ENCODE measurements at regions not wholly inside any gene's neighbourhood (a gene's known extent, or its start where the extent isn't known, plus 50 kb on each side); places are given as distances from the start of the nearest gene placed in this dataset.

DNA sequence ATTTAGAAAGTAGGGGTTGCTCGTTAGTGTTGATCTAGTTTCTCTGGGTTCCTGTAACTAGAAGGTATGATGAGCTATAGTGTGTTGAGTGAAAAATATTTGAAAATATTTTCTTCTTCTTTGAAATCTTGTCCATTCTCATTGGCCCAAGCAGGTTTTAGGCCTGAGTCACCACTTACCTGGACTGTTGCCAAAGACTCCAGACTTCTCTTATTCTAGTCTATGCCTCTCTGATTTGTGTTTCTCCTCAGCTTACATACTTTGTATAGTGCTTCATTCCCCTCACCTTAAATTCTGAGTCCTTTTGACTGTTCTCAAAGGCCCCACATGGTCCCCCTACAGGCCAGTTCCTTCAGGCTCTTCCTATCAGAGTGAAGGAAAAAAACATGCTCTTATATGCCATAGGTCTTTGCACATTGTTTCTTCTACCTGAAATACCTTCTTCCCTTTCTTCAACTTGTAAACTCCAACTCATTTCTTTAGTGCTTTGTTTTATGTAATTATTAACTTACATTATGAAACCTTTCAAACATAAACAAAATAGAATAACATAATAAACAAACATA, 258.2 kb downstream of the PPP1R2C start:
- DNase-seq (ENCODE audit: low spot score), result no peak

DNA sequence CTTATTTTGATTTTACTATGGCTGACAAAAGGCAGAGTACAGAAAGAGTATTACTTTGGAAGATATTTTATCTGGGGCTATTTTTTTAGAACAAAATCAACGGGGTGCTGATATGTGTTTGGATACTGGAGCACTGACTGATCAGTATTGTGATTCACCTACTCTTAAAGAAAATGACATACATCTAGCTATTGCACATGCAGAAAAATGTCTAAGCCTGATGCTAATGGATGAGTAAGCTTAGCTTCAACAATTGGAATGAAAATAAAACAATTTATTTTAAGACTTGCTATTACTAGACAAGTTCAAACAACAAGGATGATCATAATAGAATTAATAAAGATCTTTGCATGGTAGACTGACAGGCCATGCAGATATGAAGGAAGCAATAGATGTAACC, 262.0 kb downstream of the PPP1R2C start:
- no peak for DNase-seq (ENCODE audit: low spot score)

DNA sequence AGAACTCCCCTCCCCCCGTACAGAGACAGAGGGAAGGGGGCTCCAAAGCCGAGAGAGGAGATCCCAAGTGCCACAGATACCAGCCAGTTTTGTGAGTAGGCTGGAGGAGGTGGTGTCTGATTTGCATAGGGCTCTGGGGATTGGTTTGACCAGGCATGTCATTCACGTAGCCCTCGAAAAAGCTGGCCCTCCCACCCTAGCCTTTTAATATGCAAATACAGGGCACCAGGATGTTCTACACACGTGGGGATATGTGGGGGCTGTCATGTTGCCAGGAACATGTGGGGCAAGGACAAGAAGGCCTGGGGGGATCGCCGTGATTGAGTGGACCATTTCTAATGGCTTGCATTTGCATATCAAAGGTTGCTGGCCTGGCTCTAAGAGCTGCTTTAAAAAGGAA, 272.9 kb downstream of the PPP1R2C start:
- no peak for DNase-seq (ENCODE audit: low spot score)

DNA sequence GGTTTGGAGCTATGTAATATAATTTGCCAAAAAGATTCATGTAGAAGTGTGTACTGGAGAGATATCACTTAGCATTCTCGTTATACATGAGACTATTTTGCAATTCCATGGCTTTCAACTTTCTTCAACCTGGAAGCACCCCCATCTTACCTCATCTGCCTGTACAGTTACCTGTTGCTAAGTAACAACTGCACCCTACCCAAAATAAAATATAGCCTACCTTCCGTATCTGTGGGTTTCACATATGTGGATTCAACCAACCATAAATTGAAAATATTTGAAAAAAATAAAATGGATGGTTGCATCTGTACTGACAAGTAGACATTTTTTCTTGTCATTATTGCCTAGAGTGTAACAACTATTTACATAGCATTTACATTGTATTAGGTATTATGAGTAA, 278.3 kb downstream of the PPP1R2C start:
- no peak for DNase-seq (ENCODE audit: low spot score)

DNA sequence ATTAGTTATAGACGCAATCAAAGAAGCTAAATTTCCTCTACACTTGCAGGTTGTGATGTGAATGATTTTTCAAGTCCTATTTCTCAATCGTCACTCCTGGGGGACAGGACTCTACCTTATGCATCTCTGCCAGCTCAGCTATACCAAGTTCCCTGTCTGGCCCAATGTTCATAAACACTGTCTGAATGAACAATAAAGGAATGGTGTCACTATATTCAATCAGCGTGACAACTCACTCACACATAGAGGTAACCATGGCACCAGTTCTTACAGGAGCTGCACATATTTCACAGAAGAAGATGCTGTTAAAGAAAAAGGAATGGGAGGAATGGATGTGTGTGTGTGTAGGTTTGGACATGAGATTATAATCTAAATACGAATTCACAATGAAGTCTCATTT, 280.6 kb downstream of the PPP1R2C start:
- no peak for DNase-seq (ENCODE audit: low spot score)

DNA sequence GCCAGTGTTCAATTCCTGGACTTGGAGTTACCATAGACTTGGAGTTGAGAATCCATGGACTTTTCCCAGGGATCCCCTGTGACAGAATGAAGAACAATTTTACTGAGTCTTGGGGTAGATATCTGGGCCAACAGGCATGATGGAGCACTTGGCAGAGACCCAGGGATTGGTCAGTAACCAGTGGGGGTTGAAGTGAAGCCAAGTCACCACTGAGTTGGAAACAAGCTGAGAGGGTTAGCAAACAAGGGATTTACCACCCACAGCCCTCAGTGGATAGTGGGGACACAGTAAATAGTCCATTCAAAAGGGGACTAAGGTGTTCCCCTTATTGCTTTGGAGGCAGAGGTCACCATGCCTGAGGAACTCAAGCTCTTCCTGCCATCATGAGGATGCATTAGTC, 281.7 kb downstream of the PPP1R2C start:
- DNase-seq (ENCODE audit: low spot score), result no peak

DNA sequence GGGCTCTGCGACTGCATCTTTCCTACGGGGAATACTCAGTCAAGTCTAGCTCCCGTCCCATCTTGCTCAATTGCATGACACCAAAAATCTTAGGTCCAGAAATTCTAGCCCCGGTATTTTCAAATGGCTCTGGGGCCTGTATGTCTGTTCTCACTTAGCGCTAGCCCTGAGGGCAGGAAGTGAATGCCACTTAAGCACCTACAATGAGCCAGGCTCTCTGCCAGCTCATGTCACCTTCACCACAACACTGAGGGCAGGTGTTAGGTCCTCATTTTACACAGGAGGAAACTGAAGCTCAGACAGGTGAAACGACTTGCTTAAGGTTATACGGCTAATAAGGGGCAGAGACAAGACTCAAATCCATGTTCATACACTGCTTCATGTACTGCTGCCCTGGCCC, 282.8 kb downstream of the PPP1R2C start:
- DNase-seq (ENCODE audit: low spot score), result no peak

DNA sequence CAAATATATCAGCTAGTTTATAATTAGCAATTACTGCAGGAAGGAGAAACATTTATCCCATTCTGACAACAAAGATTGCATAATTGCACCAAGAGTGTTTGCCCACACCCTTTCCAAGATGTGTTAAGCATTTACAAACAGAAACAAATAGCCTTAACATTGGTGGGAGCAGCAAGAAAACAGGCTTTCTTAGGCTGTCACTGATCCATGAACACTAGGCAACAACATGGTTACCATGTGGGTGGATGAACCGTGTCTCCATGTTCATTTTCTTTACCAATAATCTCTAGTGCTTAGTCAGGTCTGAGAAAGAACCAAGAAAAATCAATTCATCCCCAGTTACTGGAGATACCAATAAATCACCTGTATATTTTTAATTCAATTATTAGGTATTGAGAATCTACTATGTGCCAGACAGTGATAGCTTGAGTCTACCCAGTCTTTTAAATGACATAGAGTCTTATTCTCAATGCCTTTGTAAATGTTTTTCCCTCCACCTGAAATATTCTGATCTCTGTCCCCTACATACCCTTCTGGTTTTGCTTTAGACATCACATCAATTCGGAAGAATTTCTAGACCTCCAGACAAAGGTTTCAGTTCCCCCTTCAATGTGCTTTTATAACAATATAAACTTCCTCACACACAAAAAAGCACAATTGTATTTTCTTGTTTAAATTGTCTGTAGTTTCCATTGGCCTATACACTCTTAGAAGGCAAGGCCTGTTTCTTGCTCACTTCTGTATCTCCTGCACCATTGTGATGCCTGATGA, 286.6 kb downstream of the PPP1R2C start:
- no peak for DNase-seq (ENCODE audit: low spot score)

DNA sequence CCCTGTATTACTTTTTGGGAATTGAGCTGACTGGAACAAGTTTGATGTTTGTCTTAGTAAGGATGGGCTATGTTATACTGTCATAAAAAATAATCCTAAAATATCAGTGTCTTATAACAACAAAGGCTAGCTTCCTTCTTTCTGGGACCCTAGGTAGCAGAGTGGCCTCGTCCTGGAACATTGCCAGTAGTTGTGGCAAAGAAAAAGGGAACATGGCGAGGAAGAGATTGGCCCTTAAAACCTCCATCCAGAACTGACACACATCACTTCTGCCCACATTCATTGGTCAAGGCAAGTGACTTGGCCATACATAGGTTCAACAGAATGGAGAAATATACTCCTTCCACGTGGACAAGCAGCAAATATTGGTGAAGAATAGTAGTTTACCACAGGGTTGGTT, 287.9 kb downstream of the PPP1R2C start:
- DNase-seq (ENCODE audit: low spot score), result no peak

DNA sequence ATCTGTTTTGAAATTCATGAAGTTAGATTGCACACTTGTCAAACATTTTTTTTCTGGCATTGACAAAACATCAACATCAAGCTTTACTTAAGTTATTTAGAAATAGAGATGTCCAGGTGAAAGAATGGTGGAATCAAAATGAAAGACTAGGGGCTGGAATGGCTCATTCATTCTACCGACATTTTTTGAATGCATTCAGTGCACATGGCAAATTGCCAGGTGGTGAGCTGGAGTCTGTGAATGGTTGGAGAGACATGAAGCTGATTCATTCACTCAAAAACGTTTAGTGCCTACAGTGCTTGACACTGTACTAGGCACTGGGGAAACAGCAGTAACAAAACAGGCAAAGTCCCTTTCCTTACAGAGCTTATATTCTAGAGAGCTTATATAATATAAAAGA, 292.4 kb downstream of the PPP1R2C start:
- DNase-seq (ENCODE audit: low spot score), result no peak

DNA sequence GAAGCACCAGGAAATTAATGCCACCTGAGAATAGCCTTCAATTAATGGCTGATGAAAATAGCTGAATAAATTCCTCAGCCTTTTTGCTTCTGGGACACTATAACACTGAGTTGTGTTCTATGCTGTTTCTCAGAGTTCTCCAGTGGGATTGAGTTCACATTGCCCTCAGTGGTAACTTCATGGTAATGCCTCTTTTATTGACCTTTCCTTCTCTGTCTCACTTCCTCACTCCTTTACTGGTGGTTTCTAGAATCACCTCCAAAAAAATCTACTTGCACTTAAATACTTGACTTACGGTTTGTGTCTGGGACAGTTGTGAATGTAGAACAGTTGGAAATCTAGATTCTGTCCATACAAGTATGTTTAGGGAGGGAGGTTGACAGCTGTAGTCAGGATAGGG, 293.7 kb downstream of the PPP1R2C start:
- DNase-seq (ENCODE audit: low spot score), result no peak

DNA sequence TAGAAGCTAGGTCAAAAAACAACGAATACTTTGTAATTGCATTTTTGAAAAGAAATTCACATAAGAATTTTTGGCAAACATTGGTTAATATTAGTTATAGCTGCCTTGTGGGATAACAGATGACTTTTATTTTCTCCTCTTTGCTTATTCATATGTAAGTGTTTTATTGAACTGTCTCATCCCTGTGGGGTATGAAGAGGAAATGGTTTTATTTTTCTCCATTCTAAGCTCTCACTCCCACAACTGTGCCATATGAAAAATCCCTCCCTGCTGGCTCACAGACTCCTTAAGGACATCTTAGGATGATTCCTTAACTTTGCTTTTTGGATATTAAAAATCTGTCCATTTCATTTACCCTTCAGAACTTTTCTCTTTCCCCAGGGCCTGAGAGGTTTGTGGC, 300.6 kb downstream of the PPP1R2C start:
- DNase-seq (ENCODE audit: low spot score), result no peak

DNA sequence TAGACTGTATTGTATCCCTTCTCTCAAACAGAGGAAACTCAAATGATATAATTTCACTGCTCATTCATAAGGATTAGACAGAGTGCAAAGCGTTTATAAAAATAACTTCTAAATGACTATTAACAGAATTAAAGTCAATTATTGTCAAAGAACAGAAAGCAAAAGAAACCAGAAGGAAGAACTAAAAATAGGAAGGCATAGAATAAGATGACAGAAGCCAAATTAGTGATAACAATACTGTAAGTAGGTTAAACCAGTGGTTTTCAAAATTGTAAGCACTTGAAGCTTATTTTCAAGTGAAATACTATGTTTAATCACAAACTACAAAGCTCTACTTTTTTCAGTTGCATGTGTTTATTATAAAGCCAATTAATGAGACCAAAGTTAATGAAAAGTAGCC, 305.2 kb downstream of the PPP1R2C start:
- DNase-seq (ENCODE audit: low spot score), result no peak

DNA sequence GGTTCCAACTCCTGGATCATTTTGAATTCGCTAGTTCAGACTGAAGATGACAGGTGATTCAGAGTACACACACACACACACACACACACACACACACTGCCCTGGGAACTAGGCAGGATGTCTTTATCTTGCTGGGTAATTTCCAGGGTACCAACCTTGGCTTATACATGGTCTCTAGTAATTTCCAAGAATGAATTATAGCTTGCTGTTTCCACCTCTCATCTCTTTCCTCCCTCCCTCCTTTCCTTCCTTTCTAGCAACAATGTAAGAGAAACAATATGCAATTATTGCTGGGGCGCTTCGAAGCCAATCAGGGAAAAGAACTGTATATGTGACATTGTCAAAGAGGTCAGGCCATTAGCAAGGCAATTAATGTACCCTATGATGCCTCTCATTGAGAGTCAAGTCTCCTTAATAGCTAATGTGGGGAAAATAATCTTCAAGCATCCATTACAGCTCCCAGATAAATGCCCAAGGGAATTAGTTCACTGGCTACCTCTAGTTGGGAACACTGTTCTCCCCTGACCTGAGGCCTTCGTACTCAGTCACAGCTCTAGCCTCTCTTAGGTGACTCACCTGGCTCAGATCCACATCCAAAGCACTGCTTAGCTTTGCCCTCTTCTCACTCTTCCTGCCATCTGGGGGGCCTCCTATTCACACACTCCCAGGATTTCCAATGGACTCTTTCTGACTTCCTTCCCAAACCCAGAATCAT, 311.5 kb downstream of the PPP1R2C start:
- DNase-seq (ENCODE audit: low spot score), result no peak

DNA sequence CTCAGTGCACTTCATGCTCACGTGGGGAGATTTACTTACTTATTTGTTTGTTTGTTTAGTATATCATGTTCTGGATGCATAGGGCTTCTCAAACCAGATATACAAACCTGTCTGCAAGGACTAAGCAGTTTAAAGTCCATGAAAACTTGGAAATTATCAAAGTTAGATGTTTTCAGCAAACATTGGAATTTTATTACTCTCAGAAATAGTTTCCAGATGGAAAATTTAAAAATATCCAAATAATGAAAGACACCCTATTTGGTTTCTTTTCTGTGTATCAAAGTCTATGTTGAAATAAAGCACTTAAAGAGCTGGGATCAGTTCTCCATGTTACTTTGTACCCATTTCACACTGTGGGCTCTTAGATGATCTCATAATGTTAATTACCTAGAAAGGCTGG, 312.1 kb downstream of the PPP1R2C start:
- no peak for DNase-seq (ENCODE audit: low spot score)

DNA sequence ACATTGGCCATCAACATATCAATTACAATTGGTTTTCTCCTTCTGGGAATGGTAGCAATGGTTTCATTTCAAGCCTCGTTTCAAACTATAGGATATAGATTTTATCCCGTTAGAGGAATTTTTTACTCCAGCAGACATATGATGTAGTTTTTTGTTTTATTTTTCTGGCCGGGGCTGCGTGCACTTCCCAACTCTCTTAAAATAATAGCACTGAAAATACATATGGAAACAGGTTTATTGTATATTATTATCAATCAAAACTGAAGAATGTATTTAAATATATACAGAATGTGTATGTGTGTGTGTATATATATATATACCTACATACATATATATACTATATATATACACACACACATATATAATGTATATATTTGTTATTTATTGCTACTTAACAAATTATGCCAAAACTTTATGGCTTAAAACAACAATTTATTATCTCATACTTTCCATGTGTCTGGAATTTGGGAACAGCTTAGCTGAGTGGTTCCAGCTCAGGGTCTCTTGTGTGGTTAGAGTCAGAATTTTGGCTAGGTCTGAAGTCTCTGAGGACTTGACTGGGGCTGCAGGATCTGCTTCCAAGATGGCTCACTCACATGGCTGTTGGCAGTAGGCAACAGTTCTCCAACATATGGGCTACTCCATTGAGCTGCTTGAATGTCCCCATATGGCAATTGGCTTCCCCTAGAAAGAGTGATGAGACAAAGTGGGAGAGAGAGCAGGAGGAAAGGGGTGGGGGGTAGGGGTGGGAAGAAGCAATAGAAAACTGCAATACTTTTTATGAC, 314.1 kb downstream of the PPP1R2C start:
- DNase-seq (ENCODE audit: low spot score), result no peak

DNA sequence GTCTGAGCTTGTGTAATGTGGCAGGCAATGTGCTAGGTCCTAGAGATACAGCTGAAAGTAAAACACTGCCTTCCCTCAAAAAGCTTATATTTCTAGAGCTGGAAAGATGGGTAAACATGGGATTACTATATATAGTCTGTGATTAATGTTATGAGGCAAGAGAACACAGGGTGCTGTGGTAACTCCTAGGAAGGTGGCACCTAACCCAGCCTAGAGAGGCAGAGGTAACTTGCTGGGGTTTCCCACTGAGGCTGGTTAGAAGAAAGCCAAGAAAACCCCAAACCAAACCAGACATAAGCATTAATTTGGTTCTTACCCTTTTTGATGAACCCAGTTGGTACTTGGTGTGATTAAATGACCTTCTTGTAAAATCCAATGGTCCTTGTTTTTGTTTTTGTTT, 315.0 kb downstream of the PPP1R2C start:
- no peak for DNase-seq (ENCODE audit: low spot score)

DNA sequence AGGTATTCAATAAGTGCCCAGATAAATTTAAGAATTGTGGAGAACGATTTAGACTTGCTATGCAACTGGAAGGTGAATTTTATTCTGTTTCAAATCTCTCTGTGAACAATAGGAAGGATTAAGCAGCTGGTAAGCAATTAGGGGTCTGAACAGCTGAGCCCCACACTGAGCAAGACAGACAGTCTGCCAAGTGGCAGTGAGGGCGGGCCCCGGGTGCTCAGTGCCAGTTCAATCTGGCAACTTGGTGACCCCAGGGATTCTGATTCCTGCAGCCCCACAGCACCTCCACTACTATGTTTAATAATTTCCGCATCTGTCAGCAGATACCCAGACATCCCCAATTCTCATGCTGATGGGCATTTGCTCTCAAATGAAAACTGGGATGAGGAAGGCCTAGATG, 317.3 kb downstream of the PPP1R2C start:
- DNase-seq (ENCODE audit: low spot score), result no peak

DNA sequence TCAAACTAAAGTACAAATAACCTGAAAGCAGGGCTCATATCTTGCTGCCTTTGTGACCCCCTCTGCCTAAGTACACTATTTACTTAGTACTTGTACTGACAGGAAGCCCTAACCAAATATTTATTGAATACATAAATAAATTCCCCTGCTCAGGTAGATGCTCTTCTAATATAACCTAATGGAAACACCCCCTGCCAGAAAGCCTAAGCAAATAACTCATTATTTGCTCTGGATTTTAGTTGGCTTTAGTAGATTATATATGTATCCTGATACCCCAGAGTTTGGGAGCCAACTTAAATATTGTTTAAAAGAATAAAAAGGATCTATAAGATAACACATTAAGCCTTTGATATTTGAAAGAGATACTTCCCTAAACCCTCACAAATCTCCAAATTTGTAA, 318.2 kb downstream of the PPP1R2C start:
- DNase-seq (ENCODE audit: low spot score), result no peak

DNA sequence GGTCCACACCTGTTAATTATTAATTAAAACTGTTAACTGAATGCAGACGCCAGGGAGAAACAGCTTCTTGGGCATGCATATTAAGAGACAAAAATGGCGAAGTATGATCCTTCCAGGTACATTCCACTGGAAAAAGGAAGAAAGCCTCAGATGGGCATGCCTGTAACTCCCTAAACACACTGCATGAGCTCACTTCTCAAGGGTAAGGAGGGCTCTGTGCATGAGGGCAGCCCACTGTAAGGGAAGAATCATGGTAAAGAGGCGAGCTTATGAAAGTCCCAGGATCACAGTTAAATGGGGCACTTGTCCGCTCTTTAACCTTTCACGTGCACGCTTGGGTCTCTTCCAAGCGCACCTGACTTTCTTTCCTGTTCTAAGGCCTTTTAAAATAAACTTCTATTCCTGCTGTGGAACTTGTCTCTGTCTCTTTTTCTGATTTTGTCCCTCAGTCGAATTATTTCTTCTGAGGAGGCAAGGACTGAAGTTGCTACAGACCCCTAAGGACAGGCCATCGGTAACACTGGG, 321.7 kb downstream of the PPP1R2C start:
- no peak for DNase-seq (ENCODE audit: low spot score)

DNA sequence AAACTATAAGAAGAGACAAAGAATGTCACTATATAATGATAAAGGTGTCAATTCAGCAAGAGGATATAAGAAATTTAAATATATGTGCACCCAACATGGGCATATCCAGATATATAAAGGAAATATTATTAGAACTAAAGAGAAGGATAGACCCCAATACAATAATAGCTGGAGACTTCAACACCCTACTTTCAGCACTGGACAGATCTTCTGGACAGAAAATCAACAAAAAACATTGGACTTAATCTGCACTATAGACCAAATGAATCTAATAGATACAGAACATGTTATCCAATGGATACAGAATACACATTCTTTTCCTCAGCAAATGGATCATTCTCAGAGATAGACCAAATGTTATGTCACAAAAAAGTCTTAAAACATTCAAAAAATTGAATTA, 327.7 kb downstream of the PPP1R2C start:
- DNase-seq (ENCODE audit: low spot score), result no peak

DNA sequence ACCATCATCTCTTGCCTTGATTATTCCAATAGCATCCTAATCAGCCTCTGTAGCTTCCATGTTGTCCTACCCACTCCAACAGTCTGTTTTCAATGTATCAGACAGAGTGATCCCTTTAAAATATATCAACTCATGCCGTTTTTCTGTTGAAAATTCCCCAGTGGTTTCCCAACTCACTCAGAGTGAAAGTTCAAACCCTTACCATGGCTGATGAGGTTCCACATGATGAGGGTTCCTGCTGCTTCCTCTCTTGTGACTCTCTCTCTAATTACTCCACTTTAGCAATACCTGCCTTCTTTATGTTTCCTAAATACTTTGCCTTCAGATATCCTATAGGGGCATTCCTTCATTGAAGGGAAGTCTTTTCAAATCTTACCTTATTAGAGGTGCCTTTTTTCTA, 334.7 kb downstream of the PPP1R2C start:
- DNase-seq (ENCODE audit: low spot score), result no peak

DNA sequence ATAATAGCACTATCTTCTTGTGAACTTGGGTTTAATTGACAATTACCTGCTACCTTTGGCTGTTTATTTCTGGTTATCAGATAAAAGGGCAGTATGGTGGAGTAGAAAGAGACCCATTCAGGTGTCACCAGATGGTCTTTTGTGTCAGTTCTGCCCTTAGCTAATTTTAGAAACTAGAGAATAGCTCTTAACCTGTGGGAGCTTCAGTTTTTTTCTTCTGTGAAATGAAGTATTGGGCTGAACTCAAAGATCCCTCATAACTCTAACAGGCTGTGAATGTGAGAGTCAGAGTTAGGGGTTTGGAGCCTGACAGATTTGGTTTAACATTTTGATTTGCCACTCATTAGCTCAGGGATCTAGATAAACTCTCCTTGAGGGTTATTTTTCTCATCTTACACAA, 335.2 kb downstream of the PPP1R2C start:
- DNase-seq (ENCODE audit: low spot score), result no peak

All from globus pallidus (tissue), 1 donor.